Suprapubic skin (tissue), 4 donors: ENCODE measurements at regions not wholly inside any gene's neighbourhood (a gene's known extent, or its start where the extent isn't known, plus 50 kb on each side); places are given as distances from the start of the nearest gene placed in this dataset.

Experiments
- DNase-seq, 2 donors: peaks; one replicate each; pipeline ENCODE4 v3.0.0-alpha.2; 2019; ENCODE audit warnings: low spot score in 2 of 2
- H3K27ac ChIP-seq: fragments of 200-600 bp; sonication (generic); one replicate; pipeline ENCODE4 v1.5.1; 2019
- H3K27me3 ChIP-seq: fragments of 200-600 bp; sonication (generic); one replicate; pipeline ENCODE4 v1.5.1; 2019
- H3K36me3 ChIP-seq: fragments of 200-600 bp; sonication (generic); one replicate; pipeline ENCODE4 v1.5.1; 2019
- H3K4me1 ChIP-seq: fragments of 200-600 bp; sonication (generic); one replicate; pipeline ENCODE4 v1.5.1; 2019
- H3K4me3 ChIP-seq: fragments of 200-600 bp; sonication (generic); one replicate; pipeline ENCODE4 v1.5.1; 2019; ENCODE audit warnings: mild to moderate bottlenecking
- H3K9me3 ChIP-seq: fragments of 200-600 bp; sonication (generic); one replicate; pipeline ENCODE4 v1.5.1; 2019
- CTCF ChIP-seq, 2 donors: fragments of 200-600 bp in 1 of 2; fragments of 450-650 bp in 1 of 2; sonication (generic) in 1 of 2; IDR thresholded peaks; one replicate each; pipeline ENCODE4 v1.5.1; 2016 to 2019; ENCODE audit warnings: antibody characterized with exemption in 2 of 2, mild to moderate bottlenecking in 1 of 2, moderate library complexity in 1 of 2
- EP300 ChIP-seq: sonication (generic); formaldehyde crosslinking; IDR thresholded peaks from one replicate; pipeline ENCODE4 v1.6.1; 2017; ENCODE audit warnings: antibody characterized with exemption
- POLR2A ChIP-seq, 2 donors: fragments of 450-650 bp; IDR thresholded peaks; one replicate each; pipeline ENCODE4 v1.6.1; 2017; ENCODE audit warnings: antibody characterized with exemption in 2 of 2, mild to moderate bottlenecking in 2 of 2, moderate library complexity in 2 of 2
- POLR2AphosphoS5 ChIP-seq, 3 donors: sonication (generic); formaldehyde crosslinking; IDR thresholded peaks; one replicate each; pipeline ENCODE4 v1.6.1; 2017; ENCODE audit warnings: antibody characterized with exemption in 3 of 3
- WGBS: methylation state at CpG from one replicate; pipeline ENCODE4 v1.1.5; 2018; 5-methylcytosine and 5-hydroxymethylcytosine counted together

- Histone ChIP-seq H3K27me3 (no peaks in the 10 kb centered on the region), H3K36me3 (no peaks in the 10 kb centered on the region), H3K4me3 (no peak overlapping the region), H3K4me1 (no peaks in the 10 kb centered on the region), H3K9me3 (no peaks in the 10 kb centered on the region), H3K27ac (no peak overlapping the region)
- WGBS: 22% methylated on average over 3 of the region's 3 CpGs
- TF ChIP-seq CTCF (IDR thresholded peaks at IDR 0.05) (no peak), EP300 (no peak), POLR2A (IDR thresholded peaks at IDR 0.05) (no peak), POLR2AphosphoS5 (IDR thresholded peaks at IDR 0.05) (no peak)
- DNase-seq: no peak
Observed at GRCh38 chr22:34784056-34784455, 281.9 kb upstream of the ISX start.

GRCh38 chr22:34797826-34798225, 268.1 kb upstream of the ISX start:
- H3K27me3 ChIP-seq: peaks cover 3% of the 10 kb centered on the region
- TF ChIP-seq CTCF (IDR thresholded peaks at IDR 0.05): no peak
- TF ChIP-seq EP300: no peak
- no peak for TF ChIP-seq POLR2A (IDR thresholded peaks at IDR 0.05)
- no peak for TF ChIP-seq POLR2AphosphoS5 (IDR thresholded peaks at IDR 0.05)
- WGBS: 60% methylated on average over 5 of the region's 5 CpGs
- no peaks in the 10 kb centered on the region for H3K9me3 ChIP-seq
- no peaks in the 10 kb centered on the region for H3K36me3 ChIP-seq
- H3K4me1 ChIP-seq: peaks cover 13% of the 10 kb centered on the region
- H3K27ac ChIP-seq: no peak overlapping the region
- no peak for DNase-seq
- H3K4me3 ChIP-seq: no peak overlapping the region

GRCh38 chr22:34798605-34799004, 267.4 kb upstream of the ISX start:
- Histone ChIP-seq H3K27me3 (peaks cover 3% of the 10 kb centered on the region), H3K4me3 (no peak overlapping the region), H3K4me1 (peaks cover 13% of the 10 kb centered on the region), H3K9me3 (no peaks in the 10 kb centered on the region), H3K36me3 (no peaks in the 10 kb centered on the region), H3K27ac (no peak overlapping the region)
- TF ChIP-seq POLR2AphosphoS5 (IDR thresholded peaks at IDR 0.05) (no peak), EP300 (no peak), POLR2A (IDR thresholded peaks at IDR 0.05) (no peak), CTCF (IDR thresholded peaks at IDR 0.05) (no peak)
- DNase-seq: no peak
- WGBS: 51% methylated on average over 3 of the region's 3 CpGs

- Histone ChIP-seq H3K36me3 (no peaks in the 10 kb centered on the region), H3K27ac (no peak overlapping the region), H3K27me3 (peaks cover 3% of the 10 kb centered on the region), H3K4me1 (peaks cover 13% of the 10 kb centered on the region), H3K9me3 (no peaks in the 10 kb centered on the region), H3K4me3 (no peak overlapping the region)
- DNase-seq: no peak
- TF ChIP-seq EP300: no peak
- TF ChIP-seq POLR2AphosphoS5 (IDR thresholded peaks at IDR 0.05): no peak
- TF ChIP-seq POLR2A (IDR thresholded peaks at IDR 0.05): no peak
- no peak for TF ChIP-seq CTCF (IDR thresholded peaks at IDR 0.05)
- WGBS: 22% methylated on average over 10 of the region's 10 CpGs
Observed at GRCh38 chr22:34800260-34800980, 265.5 kb upstream of the ISX start.

- Histone ChIP-seq H3K9me3 (no peaks in the 10 kb centered on the region), H3K36me3 (no peaks in the 10 kb centered on the region), H3K4me3 (no peak overlapping the region), H3K27me3 (peaks cover 3% of the 10 kb centered on the region), H3K4me1 (peaks cover 13% of the 10 kb centered on the region), H3K27ac (no peak overlapping the region)
- no peak for DNase-seq
- TF ChIP-seq POLR2A (IDR thresholded peaks at IDR 0.05) (no peak), CTCF (IDR thresholded peaks at IDR 0.05) (no peak), POLR2AphosphoS5 (IDR thresholded peaks at IDR 0.05) (no peak), EP300 (no peak)
- 91% methylated on average over 11 of the region's 11 CpGs for WGBS
Observed at GRCh38 chr22:34801221-34801620, 264.7 kb upstream of the ISX start.
